ENCODE measurements at regions not wholly inside any gene's neighbourhood (a gene's known extent, or its start where the extent isn't known, plus 50 kb on each side); places are given as distances from the start of the nearest gene placed in this dataset.

DNA sequence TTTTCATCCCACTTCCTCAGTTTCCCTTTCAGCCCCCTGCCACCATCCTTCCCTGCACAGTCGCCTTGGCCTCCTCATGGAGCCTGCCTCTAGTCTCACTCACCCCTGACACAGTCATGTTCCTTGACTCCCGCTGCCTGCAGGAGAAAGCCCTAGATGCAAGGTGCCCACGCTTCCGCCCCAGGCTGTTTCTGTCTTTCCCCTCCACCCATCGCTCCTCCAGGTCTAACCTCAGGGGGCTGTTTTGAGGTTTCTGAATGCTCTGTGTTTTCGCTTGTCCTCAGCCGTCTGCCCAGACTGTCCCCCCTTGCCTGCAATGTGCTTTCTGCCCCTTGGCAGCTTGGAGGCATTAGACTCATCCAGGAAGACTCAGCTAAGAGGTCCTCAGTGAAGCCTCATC, 89.9 kb downstream of the EMX2 start (continued):
- TF ChIP-seq YY2 (tag by site-specific recombination; IDR thresholded peaks at IDR 0.05) (no peak), OSR2 (tag by site-specific recombination; IDR thresholded peaks at IDR 0.05) (no peak), ZNF155 (tag by site-specific recombination; IDR thresholded peaks at IDR 0.05) (no peak)
- TF ChIP-seq, protein P1, sequence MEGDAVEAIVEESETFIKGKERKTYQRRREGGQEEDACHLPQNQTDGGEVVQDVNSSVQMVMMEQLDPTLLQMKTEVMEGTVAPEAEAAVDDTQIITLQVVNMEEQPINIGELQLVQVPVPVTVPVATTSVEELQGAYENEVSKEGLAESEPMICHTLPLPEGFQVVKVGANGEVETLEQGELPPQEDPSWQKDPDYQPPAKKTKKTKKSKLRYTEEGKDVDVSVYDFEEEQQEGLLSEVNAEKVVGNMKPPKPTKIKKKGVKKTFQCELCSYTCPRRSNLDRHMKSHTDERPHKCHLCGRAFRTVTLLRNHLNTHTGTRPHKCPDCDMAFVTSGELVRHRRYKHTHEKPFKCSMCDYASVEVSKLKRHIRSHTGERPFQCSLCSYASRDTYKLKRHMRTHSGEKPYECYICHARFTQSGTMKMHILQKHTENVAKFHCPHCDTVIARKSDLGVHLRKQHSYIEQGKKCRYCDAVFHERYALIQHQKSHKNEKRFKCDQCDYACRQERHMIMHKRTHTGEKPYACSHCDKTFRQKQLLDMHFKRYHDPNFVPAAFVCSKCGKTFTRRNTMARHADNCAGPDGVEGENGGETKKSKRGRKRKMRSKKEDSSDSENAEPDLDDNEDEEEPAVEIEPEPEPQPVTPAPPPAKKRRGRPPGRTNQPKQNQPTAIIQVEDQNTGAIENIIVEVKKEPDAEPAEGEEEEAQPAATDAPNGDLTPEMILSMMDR (tag by site-specific recombination; IDR thresholded peaks at IDR 0.05): no peak

DNA sequence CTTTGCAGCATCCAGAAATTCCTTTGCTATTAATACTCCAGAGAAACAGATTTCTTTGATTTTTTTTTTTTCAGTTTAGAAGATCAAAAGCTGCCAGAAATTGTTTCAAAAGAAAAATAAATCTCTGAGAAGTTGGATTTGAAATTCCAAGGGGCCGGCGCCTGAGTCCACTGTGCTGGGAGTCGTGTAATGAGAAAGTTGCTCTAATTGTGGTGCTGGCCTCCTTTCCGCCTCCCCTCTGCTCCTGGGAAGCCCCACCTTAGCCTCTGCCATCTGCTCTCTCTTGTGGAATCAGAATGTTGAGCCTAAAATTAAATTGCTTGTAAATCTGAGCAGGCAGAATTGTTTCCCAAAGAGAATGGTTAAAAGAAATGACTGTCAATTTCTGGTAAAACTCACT, 93.3 kb downstream of the EMX2 start:
- Histone ChIP-seq H3K36me3 (ENCODE audit: control insufficient read depth in 2 of 2, insufficient read depth in 1 of 2, low read length in 2 of 2) (no peaks in the 10 kb centered on the region), H3K27ac (ENCODE audit: extremely low read depth, low read depth, low read length) (no peak overlapping the region), H3K4me1 (ENCODE audit: control insufficient read depth, insufficient read depth, low read length) (no peaks in the 10 kb centered on the region), H3K9me3 (ENCODE audit: control insufficient read depth, insufficient read depth, low read depth, low read length) (no peaks in the 10 kb centered on the region), H3K4me3 (ENCODE audit: low read depth, low read length) (no peak overlapping the region)
- TF ChIP-seq, protein P2, sequence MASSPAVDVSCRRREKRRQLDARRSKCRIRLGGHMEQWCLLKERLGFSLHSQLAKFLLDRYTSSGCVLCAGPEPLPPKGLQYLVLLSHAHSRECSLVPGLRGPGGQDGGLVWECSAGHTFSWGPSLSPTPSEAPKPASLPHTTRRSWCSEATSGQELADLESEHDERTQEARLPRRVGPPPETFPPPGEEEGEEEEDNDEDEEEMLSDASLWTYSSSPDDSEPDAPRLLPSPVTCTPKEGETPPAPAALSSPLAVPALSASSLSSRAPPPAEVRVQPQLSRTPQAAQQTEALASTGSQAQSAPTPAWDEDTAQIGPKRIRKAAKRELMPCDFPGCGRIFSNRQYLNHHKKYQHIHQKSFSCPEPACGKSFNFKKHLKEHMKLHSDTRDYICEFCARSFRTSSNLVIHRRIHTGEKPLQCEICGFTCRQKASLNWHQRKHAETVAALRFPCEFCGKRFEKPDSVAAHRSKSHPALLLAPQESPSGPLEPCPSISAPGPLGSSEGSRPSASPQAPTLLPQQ (tag by site-specific recombination; IDR thresholded peaks at IDR 0.05): no peak
- TF ChIP-seq ZNF701 (tag by site-specific recombination; IDR thresholded peaks at IDR 0.05) (no peak), ZNF639 (tag by site-specific recombination; IDR thresholded peaks at IDR 0.05) (no peak), GLI2 (tag by site-specific recombination; IDR thresholded peaks at IDR 0.05; ENCODE audit: borderline replicate concordance, low read depth) (no peak), ZBTB21 (tag by site-specific recombination; IDR thresholded peaks at IDR 0.05) (no peak), ZNF138 (tag by site-specific recombination; IDR thresholded peaks at IDR 0.05; ENCODE audit: borderline replicate concordance) (no peak), ZNF341 (tag by site-specific recombination; IDR thresholded peaks at IDR 0.05; ENCODE audit: low read depth) (no peak), TRIM28 (IDR thresholded peaks at IDR 0.05; ENCODE audit: borderline replicate concordance, low read length) (no peak), ZNF391 (tag by site-specific recombination; IDR thresholded peaks at IDR 0.05; ENCODE audit: borderline replicate concordance, low read depth) (no peak), ZBTB7A (tag by site-specific recombination; IDR thresholded peaks at IDR 0.05; ENCODE audit: low read depth) (no peak), ZNF530 (tag by site-specific recombination; IDR thresholded peaks at IDR 0.05; ENCODE audit: low read depth) (no peak), SP3 (tag by site-specific recombination; IDR thresholded peaks at IDR 0.05) (no peak), ZNF37A (tag by site-specific recombination; IDR thresholded peaks at IDR 0.05) (no peak), ZNF433 (tag by site-specific recombination; IDR thresholded peaks at IDR 0.05; ENCODE audit: low read depth) (no peak), ZNF776 (tag by site-specific recombination; IDR thresholded peaks at IDR 0.05; ENCODE audit: borderline replicate concordance) (no peak), ZNF843 (tag by site-specific recombination; IDR thresholded peaks at IDR 0.05) (no peak), PRDM1 (tag by site-specific recombination; IDR thresholded peaks at IDR 0.05) (no peak), RBAK (tag by site-specific recombination; IDR thresholded peaks at IDR 0.05) (no peak)
- ChIA-PET CTCF (interaction anchor here (0.5 kb wide), 1 partner anchor 192 kb away, joined by 3 read pairs; no protein-coding TSS in a partner anchor), POLR2A (no interaction called here)

- Histone ChIP-seq H3K36me3 (ENCODE audit: control insufficient read depth in 2 of 2, insufficient read depth in 1 of 2, low read length in 2 of 2) (no peaks in the 10 kb centered on the region), H3K9me3 (ENCODE audit: control insufficient read depth, insufficient read depth, low read depth, low read length) (no peaks in the 10 kb centered on the region), H3K27ac (ENCODE audit: extremely low read depth, low read depth, low read length) (no peak overlapping the region), H3K4me1 (ENCODE audit: control insufficient read depth, insufficient read depth, low read length) (no peaks in the 10 kb centered on the region), H3K4me3 (ENCODE audit: low read depth, low read length) (no peak overlapping the region)
- POLR2A ChIA-PET: no interaction called here
- CTCF ChIA-PET: interaction anchor here (0.7 kb wide), 1 partner anchor 422 kb away, joined by 3 read pairs; no protein-coding TSS in a partner anchor
- TF ChIP-seq ZNF184 (tag by site-specific recombination; IDR thresholded peaks at IDR 0.05) (no peak), ZNF76 (tag by site-specific recombination; IDR thresholded peaks at IDR 0.05; ENCODE audit: borderline replicate concordance, low read depth) (no peak), ZSCAN23 (tag by site-specific recombination; IDR thresholded peaks at IDR 0.05) (no peak), ZNF175 (tag by site-specific recombination; IDR thresholded peaks at IDR 0.05) (no peak)
These were observed 95.7 kb downstream of the EMX2 start for GRCh38 chr10:117638200-117638599.
